HepG2 (cell line): ENCODE measurements at regions not wholly inside any gene's neighbourhood (a gene's known extent, or its start where the extent isn't known, plus 50 kb on each side); places are given as distances from the start of the nearest gene placed in this dataset.

Source experiments
- ATAC-seq: fragments of 200-7000 bp; cut with Tn5 transposase; 3 replicates; pipeline ENCODE4 v1.9.1; 2020; ENCODE audit warnings: mild to moderate bottlenecking, moderate library complexity
- BruUV-seq: library from RNA; stranded (reverse); fragments of 400-500 nt; replicated peaks from 2 replicates; lab custom pipeline; 2021; lab: Mats Ljungman, UMichigan
- CTCF ChIA-PET: fragments of 300-600 bp; formaldehyde crosslinking; extraction: SDS; loops from one replicate; lab custom pipeline; 2021; ENCODE audit warnings: low total read pairs, inconsistent platforms, low intra/inter-chr PET ratio; lab: Yijun Ruan, JAX
- POLR2A ChIA-PET: fragments of 350-600 bp; sonication (Branson Sonifier 250); formaldehyde crosslinking; loops from one replicate; lab custom pipeline; 2020; ENCODE audit warnings: antibody characterized with exemption, inconsistent platforms; lab: Yijun Ruan, JAX
- DNase-seq: peaks from one replicate; pipeline ENCODE4 v3.0.0-alpha.2; 2015; ENCODE audit warnings: low spot score
- FAIRE-seq: peaks from 3 replicates; lab custom pipeline; 2011; peaks lifted over from hg19 to GRCh38; lab: Jason Lieb, UNC
- H2AFZ ChIP-seq: one replicate; pipeline ENCODE4 v1.6.1; 2011; ENCODE audit warnings: low read length, inconsistent platforms
- H3K27ac ChIP-seq: fragments of 300-600 bp; 3 replicates; pipeline ENCODE4 v1.8.0; 2011; ENCODE audit warnings: mixed run types, mild to moderate bottlenecking, mixed read lengths, low read length, inconsistent platforms; ENCODE audit not compliant: insufficient read depth; ENCODE audit errors: extremely low read length
- H3K27me3 ChIP-seq, 2 experiments: fragments of 200-600 bp in 1 of 2; 2 replicates in 1 of 2; 3 replicates in 1 of 2; pipeline versions ENCODE4 v1.6.0 to v1.8.0; 2011; ENCODE audit warnings: low read length in 2 of 2, mild to moderate bottlenecking in 2 of 2, moderate library complexity in 2 of 2, inconsistent platforms in 1 of 2; ENCODE audit not compliant: insufficient read depth in 2 of 2, control insufficient read depth in 1 of 2
- H3K36me3 ChIP-seq, 2 experiments: fragments of 200-600 bp in 1 of 2; replicated peaks in 1 of 2; 2 replicates in 1 of 2; 3 replicates in 1 of 2; pipeline versions ENCODE4 v1.5.1 to v1.8.0; 2011; ENCODE audit warnings: low read length in 2 of 2, inconsistent platforms in 1 of 2; ENCODE audit not compliant: insufficient read depth in 2 of 2, control insufficient read depth in 1 of 2
- H3K4me1 ChIP-seq: 2 replicates; pipeline ENCODE4 v1.5.1; 2012; ENCODE audit warnings: low read length, inconsistent platforms; ENCODE audit not compliant: insufficient read depth
- H3K4me2 ChIP-seq: 2 replicates; pipeline ENCODE4 v1.6.0; 2011; ENCODE audit warnings: low read depth, low read length, inconsistent platforms
- H3K4me3 ChIP-seq, 3 experiments: fragments of 200-600 bp in 1 of 3; sonication (generic), shearing (Covaris generic) in 1 of 3; replicated peaks in 1 of 3; 2 replicates each; pipeline ENCODE4 v1.5.1; 2011 to 2016; ENCODE audit warnings: low read length in 3 of 3, inconsistent platforms in 2 of 3, low read depth in 2 of 3, mild to moderate bottlenecking in 2 of 3, control low read depth in 1 of 3, mixed read lengths in 1 of 3; ENCODE audit not compliant: insufficient read depth in 1 of 3
- H3K79me2 ChIP-seq: one replicate; pipeline ENCODE4 v1.6.1; 2011; ENCODE audit warnings: low read length, inconsistent platforms; ENCODE audit not compliant: insufficient read depth
- H3K9ac ChIP-seq: 2 replicates; pipeline ENCODE4 v1.6.0; 2011; ENCODE audit warnings: mild to moderate bottlenecking, low read depth, low read length, inconsistent platforms; ENCODE audit not compliant: insufficient read depth
- H3K9me3 ChIP-seq: 2 replicates; pipeline ENCODE4 v1.5.1; 2012; ENCODE audit warnings: mild to moderate bottlenecking, low read length
- H4K20me1 ChIP-seq: 2 replicates; pipeline ENCODE4 v1.6.0; 2011; ENCODE audit warnings: inconsistent platforms, mild to moderate bottlenecking, low read length, moderate library complexity; ENCODE audit not compliant: insufficient read depth
- KLF13 ChIP-seq: sonication (generic); formaldehyde crosslinking; IDR thresholded peaks from 2 replicates; pipeline ENCODE4 v1.4.0; 2020; ENCODE audit warnings: mild to moderate bottlenecking, missing genetic modification reagents
- MTF2 ChIP-seq: sonication (generic); formaldehyde crosslinking; IDR thresholded peaks from 2 replicates; pipeline ENCODE4 v1.5.0; 2020; ENCODE audit warnings: missing genetic modification reagents, borderline replicate concordance
- NR2C2 ChIP-seq: sonication (generic); formaldehyde crosslinking; IDR thresholded peaks from 2 replicates; pipeline ENCODE4 v1.4.0; 2020; ENCODE audit warnings: missing genetic modification reagents, mild to moderate bottlenecking, moderate library complexity, borderline replicate concordance
- ONECUT2 ChIP-seq: sonication (generic); formaldehyde crosslinking; IDR thresholded peaks from 2 replicates; pipeline ENCODE4 v1.4.0; 2020; ENCODE audit warnings: missing genetic modification reagents
- PAF1 ChIP-seq: IDR thresholded peaks from 2 replicates; pipeline ENCODE4 v1.6.1; 2016; ENCODE audit warnings: missing genetic modification reagents, missing compliant biosample characterization
- SCMH1 ChIP-seq: sonication (generic); formaldehyde crosslinking; IDR thresholded peaks from 2 replicates; pipeline ENCODE4 v1.9.0; 2021; ENCODE audit warnings: missing genetic modification reagents, mild to moderate bottlenecking, borderline replicate concordance
- SOX13 ChIP-seq, 3 experiments: fragments of 450-650 bp in 1 of 3; sonication (generic) in 1 of 3; formaldehyde crosslinking in 1 of 3; IDR thresholded peaks in 2 of 3; conservative IDR thresholded peaks in 1 of 3; 2 replicates each; pipeline versions ENCODE4 v1.5.0 to v1.6.1; 2016 to 2020; ENCODE audit warnings: antibody characterized with exemption in 1 of 3, mild to moderate bottlenecking in 1 of 3, missing compliant biosample characterization in 1 of 3, missing genetic modification reagents in 1 of 3, moderate library complexity in 1 of 3
- ZNF878 ChIP-seq: sonication (generic); formaldehyde crosslinking; IDR thresholded peaks from 2 replicates; pipeline ENCODE4 v1.8.1; 2023; ENCODE audit warnings: mild to moderate bottlenecking, missing genetic modification reagents, moderate library complexity
- ZSCAN21 ChIP-seq: sonication (generic); formaldehyde crosslinking; IDR thresholded peaks from 2 replicates; pipeline ENCODE4 v1.8.0; 2022; ENCODE audit warnings: mild to moderate bottlenecking, missing genetic modification reagents, moderate library complexity, borderline replicate concordance
- WGBS: methylation state at CpG from one replicate; pipeline ENCODE4 v1.1.6; 2017; ENCODE audit warnings: low lambda C conversion rate; 5-methylcytosine and 5-hydroxymethylcytosine counted together
- in situ Hi-C: cut with HindIII; loops from 2 replicates; pipeline ENCODE4 v1.10.0; 2017; ENCODE audit warnings: low pct_unique_long_range_greater_than_20kb; ENCODE audit not compliant: extremely low pct_ligation_motif_present
- intact Hi-C: fragments of 100-400 bp; cut with micrococcal nuclease; formaldehyde crosslinking; loops from one replicate; pipeline ENCODE4 v1.10.0; 2022; ENCODE audit not compliant: unreplicated experiment
- TF ChIP-seq, protein P1 (sequence below): sonication (generic); formaldehyde crosslinking; IDR thresholded peaks from 2 replicates; pipeline ENCODE4 v1.4.0; 2020; ENCODE audit warnings: low read depth, missing genetic modification reagents
- TF ChIP-seq, protein P2 (sequence below): sonication (generic); formaldehyde crosslinking; IDR thresholded peaks from 2 replicates; pipeline ENCODE4 v1.8.0; 2022; ENCODE audit warnings: mild to moderate bottlenecking, missing genetic modification reagents
- TF ChIP-seq, protein P3 (sequence below): sonication (generic); formaldehyde crosslinking; IDR thresholded peaks from 2 replicates; pipeline ENCODE4 v1.8.0; 2022; ENCODE audit warnings: missing genetic modification reagents, mild to moderate bottlenecking, borderline replicate concordance
- TF ChIP-seq, protein P4 (sequence below): IDR thresholded peaks from 2 replicates; pipeline ENCODE4 v1.6.1; 2016; ENCODE audit warnings: missing compliant biosample characterization, missing genetic modification reagents, borderline replicate concordance
- TF ChIP-seq, protein P5 (sequence below): sonication (generic); formaldehyde crosslinking; conservative IDR thresholded peaks from 2 replicates; pipeline ENCODE4 v1.4.0; 2020; ENCODE audit warnings: missing genetic modification reagents

DNA sequence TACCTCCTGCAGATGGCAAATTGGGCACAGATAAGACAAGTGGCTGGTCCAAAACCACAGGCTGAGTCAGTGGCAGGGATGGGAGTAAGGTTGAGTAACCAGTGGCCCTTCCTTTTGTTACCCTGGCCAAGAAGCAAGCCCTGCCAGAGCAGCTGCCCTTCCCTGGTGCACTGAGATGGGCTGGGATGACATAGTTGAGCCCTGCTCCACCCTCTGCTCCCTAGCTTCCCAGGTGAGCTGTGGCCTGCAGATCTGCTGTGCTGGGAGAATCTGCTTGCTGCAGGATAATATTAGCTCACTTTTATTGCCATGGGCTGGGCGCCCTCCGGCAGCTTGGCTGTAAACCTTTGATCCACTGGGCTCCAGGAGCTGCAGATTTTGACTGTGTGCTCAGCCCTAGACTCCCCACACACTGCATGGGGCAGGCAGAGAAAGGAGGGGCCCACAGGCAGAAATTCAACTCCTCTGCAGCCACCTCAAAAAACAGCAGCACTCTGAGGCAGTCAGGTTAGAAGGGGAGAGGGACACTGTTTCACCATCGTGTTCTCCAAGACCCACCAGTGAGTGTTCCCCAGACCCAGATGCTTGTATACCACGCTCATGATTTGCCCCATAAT lies 101.8 kb downstream of the CBLN1 start:
- Histone ChIP-seq H3K9ac (no peak overlapping the region), H3K79me2 (no peaks in the 10 kb centered on the region), H2AFZ (no peak overlapping the region), H4K20me1 (no peaks in the 10 kb centered on the region), H3K27ac (no peak overlapping the region), H3K36me3 (no peaks in the 10 kb centered on the region), H3K4me2 (no peak overlapping the region), H3K27me3 (no peaks in the 10 kb centered on the region), H3K4me3 (no peak overlapping the region), H3K9me3 (no peaks in the 10 kb centered on the region), H3K4me1 (no peaks in the 10 kb centered on the region)
- DNase-seq (no peak), FAIRE-seq (no peak), ATAC-seq (no peak)
- no TSS peak for BruUV-seq
- WGBS, result 0% methylated on average over 2 of the region's 4 CpGs
- ChIA-PET POLR2A (no interaction called here), CTCF (no interaction called here)
- intact Hi-C loops (loop anchor here (5.0 kb wide), 1 partner anchor 493 kb away; no protein-coding TSS in a partner anchor), in situ Hi-C loops (no loop called here)
- TF ChIP-seq SCMH1 (CRISPR knock-in tag), result no peak
- TF ChIP-seq, protein P1, sequence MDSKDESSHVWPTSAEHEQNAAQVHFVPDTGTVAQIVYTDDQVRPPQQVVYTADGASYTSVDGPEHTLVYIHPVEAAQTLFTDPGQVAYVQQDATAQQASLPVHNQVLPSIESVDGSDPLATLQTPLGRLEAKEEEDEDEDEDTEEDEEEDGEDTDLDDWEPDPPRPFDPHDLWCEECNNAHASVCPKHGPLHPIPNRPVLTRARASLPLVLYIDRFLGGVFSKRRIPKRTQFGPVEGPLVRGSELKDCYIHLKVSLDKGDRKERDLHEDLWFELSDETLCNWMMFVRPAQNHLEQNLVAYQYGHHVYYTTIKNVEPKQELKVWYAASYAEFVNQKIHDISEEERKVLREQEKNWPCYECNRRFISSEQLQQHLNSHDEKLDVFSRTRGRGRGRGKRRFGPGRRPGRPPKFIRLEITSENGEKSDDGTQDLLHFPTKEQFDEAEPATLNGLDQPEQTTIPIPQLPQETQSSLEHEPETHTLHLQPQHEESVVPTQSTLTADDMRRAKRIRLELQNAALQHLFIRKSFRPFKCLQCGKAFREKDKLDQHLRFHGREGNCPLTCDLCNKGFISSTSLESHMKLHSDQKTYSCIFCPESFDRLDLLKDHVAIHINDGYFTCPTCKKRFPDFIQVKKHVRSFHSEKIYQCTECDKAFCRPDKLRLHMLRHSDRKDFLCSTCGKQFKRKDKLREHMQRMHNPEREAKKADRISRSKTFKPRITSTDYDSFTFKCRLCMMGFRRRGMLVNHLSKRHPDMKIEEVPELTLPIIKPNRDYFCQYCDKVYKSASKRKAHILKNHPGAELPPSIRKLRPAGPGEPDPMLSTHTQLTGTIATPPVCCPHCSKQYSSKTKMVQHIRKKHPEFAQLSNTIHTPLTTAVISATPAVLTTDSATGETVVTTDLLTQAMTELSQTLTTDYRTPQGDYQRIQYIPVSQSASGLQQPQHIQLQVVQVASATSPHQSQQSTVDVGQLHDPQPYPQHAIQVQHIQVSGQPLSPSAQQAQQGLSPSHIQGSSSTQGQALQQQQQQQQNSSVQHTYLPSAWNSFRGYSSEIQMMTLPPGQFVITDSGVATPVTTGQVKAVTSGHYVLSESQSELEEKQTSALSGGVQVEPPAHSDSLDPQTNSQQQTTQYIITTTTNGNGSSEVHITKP (CRISPR knock-in tag), result no peak
- TF ChIP-seq PAF1 (CRISPR knock-in tag), result no peak
- no peak for TF ChIP-seq ZNF878
- no peak for TF ChIP-seq ONECUT2 (CRISPR knock-in tag)
- TF ChIP-seq, protein P2, sequence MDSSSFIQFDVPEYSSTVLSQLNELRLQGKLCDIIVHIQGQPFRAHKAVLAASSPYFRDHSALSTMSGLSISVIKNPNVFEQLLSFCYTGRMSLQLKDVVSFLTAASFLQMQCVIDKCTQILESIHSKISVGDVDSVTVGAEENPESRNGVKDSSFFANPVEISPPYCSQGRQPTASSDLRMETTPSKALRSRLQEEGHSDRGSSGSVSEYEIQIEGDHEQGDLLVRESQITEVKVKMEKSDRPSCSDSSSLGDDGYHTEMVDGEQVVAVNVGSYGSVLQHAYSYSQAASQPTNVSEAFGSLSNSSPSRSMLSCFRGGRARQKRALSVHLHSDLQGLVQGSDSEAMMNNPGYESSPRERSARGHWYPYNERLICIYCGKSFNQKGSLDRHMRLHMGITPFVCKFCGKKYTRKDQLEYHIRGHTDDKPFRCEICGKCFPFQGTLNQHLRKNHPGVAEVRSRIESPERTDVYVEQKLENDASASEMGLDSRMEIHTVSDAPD (CRISPR knock-in tag), result no peak
- no peak for TF ChIP-seq SOX13 (IDR thresholded peaks at IDR 0.05)
- TF ChIP-seq SOX13 (CRISPR knock-in tag; conservative IDR thresholded peaks at IDR 0.05 in 1 of 2, IDR thresholded peaks at IDR 0.05 in 1 of 2), result no peak
- TF ChIP-seq, protein P3, sequence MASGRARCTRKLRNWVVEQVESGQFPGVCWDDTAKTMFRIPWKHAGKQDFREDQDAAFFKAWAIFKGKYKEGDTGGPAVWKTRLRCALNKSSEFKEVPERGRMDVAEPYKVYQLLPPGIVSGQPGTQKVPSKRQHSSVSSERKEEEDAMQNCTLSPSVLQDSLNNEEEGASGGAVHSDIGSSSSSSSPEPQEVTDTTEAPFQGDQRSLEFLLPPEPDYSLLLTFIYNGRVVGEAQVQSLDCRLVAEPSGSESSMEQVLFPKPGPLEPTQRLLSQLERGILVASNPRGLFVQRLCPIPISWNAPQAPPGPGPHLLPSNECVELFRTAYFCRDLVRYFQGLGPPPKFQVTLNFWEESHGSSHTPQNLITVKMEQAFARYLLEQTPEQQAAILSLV (CRISPR knock-in tag), result no peak
- TF ChIP-seq NR2C2, result no peak
- TF ChIP-seq, protein P4, sequence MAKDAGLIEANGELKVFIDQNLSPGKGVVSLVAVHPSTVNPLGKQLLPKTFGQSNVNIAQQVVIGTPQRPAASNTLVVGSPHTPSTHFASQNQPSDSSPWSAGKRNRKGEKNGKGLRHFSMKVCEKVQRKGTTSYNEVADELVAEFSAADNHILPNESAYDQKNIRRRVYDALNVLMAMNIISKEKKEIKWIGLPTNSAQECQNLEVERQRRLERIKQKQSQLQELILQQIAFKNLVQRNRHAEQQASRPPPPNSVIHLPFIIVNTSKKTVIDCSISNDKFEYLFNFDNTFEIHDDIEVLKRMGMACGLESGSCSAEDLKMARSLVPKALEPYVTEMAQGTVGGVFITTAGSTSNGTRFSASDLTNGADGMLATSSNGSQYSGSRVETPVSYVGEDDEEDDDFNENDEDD (CRISPR knock-in tag), result no peak
- TF ChIP-seq ZSCAN21 (CRISPR knock-in tag), result no peak
- TF ChIP-seq MTF2, result no peak
- TF ChIP-seq, protein P5, sequence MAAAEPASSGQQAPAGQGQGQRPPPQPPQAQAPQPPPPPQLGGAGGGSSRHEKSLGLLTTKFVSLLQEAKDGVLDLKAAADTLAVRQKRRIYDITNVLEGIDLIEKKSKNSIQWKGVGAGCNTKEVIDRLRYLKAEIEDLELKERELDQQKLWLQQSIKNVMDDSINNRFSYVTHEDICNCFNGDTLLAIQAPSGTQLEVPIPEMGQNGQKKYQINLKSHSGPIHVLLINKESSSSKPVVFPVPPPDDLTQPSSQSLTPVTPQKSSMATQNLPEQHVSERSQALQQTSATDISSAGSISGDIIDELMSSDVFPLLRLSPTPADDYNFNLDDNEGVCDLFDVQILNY (CRISPR knock-in tag), result no peak
- TF ChIP-seq KLF13 (CRISPR knock-in tag), result no peak
